GM21737 (cell line): ENCODE measurements at regions not wholly inside any gene's neighbourhood (a gene's known extent, or its start where the extent isn't known, plus 50 kb on each side); places are given as distances from the start of the nearest gene placed in this dataset.

ENCODE experiments used
- ATAC-seq: cut with Tn5 transposase; IDR thresholded peaks from one replicate; pipeline ENCODE4 v1.9.1; 2021; ENCODE audit warnings: mild to moderate bottlenecking, moderate library complexity; ENCODE audit not compliant: unreplicated experiment

DNA sequence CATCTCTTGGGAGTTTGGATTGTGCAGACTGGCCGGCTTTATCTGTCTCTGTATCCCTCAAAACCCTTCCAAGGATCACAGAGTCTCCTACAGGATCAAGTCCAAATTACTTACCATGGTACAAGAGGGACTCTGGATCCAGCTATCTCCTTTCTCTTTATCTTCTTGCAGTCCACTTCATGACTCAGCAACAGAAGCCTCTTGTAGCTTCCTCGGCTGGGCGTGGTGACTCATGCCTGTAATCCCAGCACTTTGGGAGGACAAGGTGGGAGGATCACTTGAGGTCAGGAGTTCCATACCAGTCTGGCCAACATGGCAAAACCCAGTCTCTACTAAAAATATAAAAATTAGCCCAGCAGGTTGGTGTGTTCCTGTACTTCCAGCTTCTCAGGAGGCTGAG lies 189.7 kb downstream of the BCAT1 start:
- ATAC-seq, result no peak

DNA sequence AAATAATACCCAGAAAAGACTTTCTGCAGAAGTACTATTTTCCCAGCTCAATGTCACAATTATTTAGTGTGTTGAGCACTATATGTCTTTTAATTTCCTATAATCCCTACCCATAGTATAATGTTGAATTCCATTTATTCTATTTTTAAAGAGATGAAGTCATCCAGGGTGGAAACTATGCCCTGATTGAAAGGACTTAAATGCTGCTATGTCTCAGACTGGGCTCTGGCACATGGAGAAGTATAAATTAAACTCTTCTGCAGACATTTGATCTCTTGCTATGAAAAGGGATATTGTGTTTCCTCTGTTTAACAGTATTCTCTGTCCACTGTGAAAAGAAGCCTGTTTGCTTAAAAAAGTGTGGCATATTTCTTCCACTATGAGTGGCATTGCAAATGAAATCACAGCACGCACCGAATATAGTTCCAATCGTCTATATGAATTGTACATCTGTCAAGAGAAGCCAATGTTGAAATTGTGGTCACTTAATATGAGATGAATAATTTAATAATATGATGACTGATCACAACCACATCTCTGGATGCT lies 192.3 kb downstream of the BCAT1 start:
- ATAC-seq, result no peak

DNA sequence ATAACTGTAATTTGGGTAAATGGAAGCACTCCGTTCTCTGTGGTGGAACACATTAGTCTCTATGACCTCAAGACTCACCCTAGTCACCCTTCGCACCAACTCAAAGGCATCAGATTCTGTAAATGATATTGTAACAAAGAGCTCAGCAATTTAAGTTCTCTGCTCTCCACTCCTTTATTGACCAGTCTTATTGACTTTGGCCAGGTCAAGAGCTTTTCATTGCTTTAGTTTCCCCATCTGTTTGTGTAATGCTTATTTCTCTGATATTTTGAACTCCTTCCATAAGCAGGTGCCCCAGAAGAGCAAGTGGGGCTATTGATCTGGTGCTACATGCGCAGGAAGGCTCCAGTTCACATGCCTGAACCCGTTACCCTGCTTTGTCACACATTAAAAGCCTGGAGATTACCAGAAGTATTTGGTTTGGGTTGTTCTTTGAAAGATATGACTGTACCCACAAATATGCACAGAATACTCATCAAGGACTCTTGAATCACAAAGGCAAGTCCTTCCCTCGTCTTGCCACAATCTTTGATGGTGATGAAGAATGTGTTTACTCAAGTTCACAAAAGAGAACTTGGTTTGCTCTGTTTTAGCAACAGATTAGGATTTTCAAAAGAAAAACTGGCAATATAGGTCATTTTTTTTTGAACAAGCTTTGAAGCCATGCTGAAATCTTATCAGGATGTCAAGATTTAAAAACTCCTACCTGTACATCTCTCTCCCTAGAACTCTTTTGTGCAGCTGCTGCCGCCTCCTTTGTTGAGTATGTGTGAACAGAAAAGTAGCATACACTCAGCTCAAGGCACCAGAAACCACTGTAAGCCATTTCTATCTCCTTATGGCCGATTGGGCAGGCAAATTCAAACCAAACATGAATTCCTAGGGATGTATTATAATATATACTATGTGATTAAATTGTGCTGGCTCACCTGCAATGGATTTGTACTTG lies 193.9 kb downstream of the BCAT1 start:
- ATAC-seq, result no peak

DNA sequence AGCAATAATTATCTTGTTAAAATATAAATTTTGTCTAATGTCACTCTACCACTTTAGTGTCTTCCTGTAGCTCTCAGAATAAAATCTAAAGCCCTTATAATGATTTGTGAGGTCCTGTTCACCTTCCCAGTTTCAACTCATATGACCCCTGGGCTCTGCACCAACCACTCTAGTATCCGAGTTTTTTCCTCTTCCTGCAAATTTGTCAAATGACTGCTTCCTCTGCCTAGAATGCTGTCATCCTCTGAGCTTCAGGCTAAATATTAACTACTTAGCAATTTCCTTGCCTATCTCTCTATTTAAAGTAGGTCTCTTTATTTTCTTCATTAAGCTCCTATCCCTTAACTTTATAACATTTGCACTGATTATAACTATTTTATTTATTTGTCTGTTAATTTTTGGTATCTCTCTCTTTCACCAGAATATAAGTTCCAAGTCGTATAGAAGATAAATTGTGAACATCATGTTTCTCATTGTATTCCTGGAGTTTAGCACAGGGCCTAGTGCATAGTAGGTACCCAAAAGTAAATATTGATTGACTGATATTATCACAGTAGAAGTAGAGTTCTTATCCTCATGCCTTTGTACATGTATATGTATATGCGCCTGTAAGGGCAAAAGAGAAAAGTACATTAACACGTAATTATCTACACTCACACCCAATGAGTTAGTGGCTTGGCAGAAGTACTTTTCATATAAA lies 196.0 kb downstream of the BCAT1 start:
- no peak for ATAC-seq

DNA sequence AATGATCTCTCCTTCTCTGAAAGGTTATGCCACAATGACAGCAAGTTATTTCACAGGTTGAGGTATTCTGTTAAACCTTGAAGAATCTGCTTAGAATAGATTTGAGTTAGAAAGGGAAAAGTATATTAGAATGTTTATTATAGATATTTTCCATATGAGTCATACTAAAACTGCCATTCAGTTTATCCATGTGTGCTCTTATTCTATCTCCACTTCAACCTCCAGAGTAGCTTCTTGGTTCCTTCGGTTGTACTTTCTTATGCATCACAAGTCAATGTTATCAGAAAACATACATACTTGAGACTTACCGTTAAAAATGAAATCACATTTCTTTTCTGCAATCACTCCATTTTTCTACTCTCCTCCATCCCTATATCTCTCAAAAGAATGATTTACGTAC lies 197.7 kb downstream of the BCAT1 start:
- ATAC-seq, result no peak

DNA sequence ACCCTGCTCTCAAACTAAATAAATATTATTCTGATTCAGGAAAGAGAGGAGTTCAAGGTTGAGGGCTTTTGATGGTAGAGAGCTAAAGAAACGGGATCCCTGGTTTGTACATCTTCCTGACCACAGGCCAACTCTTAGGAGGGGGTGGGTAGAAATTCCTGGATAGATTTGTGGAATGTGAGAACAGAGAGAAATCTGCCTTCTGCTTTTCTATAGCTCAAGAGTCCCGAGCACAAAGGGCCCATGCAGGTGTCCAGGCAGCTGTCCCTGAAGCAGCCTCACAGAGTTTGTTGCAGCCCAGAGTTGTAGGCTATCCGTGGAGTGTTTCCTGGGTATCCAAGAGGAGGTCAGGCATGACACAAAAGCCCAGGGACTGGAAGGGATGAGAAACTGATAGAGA lies 198.6 kb downstream of the BCAT1 start:
- no peak for ATAC-seq

DNA sequence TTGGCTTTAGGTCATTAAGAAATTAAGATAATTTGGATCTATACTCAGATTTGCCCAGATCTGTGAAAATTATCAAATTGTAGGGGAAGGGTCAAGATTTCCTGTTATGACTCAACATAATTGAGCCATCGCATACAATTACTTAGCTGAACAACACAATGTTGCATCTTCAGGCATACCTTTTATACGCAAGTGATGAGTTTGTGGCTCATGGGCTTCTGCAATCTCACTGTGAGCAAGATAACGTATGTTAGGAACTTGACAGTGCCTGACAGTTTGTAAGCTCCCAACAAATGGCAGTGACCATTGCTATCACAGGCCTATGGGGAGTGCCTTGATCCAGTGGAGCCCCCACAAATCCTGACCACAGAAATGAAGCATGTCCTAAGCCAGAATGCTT lies 199.7 kb downstream of the BCAT1 start:
- no peak for ATAC-seq

DNA sequence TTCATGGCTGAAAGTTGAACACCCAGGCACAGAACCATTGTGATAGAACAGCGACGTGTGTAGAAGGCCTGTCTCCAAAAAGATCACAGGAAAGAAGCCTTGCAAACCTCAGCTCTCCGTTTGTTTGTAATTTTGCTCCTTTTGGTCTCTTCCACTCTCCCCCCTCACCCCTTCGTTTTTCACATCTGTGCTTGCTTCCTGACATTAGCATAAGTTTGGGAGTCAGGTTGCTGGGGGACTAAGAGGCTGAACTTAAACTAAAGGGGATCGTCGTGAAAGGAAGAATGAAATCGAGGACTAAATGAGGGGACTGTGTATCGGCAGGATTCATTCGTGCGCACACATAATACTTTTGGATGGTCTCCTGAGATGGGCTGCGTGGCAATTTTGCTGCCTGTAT lies 200.6 kb downstream of the BCAT1 start:
- no peak for ATAC-seq

DNA sequence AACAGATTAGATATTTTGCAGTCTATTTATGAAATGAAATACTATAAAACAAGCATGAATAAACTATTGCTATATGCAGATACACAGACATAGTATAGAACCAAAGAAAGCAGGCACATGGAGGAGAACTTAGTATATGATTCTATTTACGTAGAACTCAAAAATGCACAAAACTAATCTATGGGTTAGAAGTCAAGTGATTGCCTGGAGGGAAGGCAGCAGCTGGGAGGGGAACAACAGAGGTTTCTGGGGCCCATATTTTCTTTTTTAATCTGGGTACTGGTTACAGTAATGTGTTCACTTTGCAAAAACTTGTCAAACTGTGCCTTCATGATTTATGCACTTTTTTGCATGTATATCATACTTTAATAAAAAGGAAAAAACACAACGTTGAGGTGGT lies 202.0 kb downstream of the BCAT1 start:
- no peak for ATAC-seq

DNA sequence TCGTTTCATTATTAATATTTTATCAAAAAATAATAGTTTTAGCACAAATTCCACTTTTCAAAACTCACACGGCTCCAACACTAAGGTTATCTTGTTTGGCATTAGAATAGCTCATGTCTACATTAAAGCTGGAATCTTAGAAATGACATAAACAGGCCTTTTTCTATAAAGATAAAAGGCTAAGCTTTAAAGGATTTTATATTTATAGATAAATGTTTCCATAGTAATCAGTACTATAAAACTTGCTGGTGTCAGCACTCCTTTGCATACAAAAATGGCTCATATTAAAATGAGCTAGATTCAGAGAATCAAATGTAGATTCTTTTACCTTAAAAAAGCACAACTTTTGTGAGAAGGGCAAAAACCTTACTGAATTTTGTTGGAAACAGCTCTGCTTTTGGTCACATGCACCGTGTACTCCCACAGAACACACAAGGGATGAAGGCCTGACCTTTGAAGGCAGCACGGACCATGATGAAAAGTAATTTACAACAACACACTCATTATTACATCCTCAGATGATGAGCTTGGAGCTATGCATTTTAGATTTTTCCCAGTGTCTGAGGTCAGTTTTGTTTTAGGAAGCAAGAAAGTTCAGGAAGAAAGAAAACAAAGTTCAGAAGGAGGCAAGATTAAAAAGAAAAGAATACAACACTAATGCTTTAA lies 202.8 kb downstream of the BCAT1 start:
- ATAC-seq, result no peak

DNA sequence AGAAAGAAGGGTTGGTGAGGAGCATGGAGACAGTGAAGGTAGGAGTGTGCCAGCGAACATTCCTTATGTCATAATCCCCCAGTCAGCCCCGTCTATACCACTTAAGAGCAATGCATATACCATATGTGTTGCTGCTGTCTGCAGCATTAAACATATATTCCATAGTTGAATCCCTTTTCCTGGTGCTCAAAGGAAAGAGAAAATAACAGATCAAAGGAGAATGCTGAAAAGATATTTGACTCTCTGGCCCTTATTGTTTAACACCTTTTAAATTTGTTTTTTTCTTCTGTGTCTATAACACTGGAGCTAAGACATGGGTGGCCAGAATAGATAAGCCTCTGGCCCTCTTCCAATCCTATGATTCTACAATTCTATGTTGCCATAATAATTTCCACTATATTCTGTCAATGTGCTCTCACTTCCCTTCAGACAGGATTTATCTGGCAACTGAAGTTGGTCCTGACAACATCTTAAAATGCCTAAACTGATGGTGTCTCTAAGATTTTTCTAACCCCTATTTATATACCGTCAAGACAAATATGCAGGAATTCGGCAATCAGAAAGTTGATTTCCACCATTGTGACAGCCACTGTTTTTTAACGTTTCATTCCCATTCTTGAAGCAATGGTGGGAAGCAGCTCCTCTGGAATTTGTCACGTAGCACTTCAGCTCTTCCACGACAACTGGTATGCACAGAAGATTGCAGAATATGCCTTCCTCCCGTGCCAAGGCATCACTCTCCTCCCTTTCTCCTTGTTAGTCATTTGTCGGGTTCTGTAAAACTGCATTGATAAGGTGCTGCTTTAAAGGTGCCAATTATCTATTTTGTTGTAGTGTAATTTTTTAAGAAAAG lies 204.7 kb downstream of the BCAT1 start:
- ATAC-seq, result no peak

DNA sequence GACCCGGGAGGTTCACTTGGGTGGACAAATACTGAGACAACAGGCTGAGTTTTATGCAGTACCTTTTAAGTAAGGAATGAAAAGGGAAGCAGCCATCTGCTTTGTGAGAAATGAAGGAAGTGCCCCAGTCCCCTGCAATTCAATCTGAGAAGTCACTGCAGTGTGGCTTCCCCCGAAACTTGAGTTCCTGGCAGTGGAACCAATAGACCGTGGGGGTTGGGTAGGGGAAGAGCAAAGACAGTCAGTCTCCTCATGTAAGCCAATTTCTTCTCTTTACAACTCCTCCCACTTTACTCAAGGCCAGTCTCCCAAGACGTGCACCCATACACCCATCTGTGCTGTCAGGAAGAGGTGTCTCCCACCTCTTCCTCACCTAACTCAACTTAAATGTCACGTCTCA lies 206.5 kb downstream of the BCAT1 start:
- ATAC-seq, result peak; percentile 79

DNA sequence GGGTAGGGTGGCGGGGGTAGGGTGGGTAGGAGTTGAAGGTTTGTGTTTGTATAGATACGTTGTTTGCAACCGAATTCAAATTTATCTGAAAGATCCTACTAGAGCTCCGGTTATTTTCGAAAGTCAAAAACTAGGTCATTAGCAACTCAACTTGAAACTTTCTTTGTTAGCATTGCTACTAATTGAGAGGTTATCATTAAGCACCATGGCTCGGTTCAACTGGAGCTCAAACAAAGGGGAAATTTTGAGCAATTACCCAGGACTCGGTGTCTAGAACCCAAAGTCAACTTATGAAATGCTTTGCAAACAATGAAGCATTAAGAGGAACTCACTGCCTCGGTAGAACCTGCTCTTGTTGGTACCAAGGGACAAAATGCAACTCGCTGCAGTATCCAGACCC lies 207.7 kb downstream of the BCAT1 start:
- ATAC-seq, result no peak

DNA sequence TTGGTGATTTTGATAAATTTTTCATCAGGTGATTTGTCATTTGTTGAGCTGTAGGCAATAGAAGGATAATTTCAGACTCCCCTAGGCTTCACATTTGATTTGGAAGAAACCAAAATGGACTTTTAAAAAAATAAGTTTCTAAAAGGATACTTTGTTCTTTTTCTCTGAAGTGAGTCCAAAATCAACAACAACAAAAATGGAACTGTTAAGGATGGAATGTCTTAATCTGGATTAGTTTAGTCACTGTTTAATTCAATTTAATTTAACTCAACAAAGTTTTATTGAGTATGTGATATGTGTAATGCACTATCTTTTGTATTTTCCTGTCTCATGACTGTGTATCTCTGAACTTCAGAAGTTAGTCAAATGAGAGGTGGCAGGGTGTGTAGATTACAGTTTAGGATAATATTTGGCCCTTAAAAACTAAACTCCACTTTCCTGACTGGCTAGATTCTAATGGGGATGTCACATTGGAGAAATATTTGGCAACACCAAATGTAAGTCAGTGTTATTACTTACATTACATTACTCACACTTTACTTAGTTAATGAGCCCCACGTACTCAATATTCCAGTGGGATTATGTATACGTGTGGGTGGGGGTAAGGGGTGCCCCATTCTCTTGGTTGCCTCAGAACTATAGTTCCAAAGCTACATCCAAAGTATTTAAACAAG lies 209.7 kb downstream of the BCAT1 start:
- no peak for ATAC-seq

DNA sequence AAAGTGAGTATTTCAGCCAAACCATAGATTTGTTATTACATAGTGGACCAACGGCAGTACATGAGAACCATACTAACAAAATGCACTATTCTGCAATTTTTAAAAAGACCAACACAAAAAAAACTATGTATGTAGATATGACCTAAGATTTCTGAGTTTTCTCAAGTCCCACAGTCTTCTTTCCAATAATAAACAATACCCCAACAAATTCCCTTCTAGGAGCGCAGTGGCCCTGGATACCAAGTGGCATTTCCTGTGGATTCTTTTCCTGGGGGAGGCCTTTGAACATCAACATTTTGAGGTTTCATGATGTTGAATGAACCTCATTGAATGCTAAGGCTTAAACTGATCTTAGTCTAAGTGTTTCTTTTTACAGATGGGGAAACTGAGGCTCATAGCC lies 210.5 kb downstream of the BCAT1 start:
- no peak for ATAC-seq

DNA sequence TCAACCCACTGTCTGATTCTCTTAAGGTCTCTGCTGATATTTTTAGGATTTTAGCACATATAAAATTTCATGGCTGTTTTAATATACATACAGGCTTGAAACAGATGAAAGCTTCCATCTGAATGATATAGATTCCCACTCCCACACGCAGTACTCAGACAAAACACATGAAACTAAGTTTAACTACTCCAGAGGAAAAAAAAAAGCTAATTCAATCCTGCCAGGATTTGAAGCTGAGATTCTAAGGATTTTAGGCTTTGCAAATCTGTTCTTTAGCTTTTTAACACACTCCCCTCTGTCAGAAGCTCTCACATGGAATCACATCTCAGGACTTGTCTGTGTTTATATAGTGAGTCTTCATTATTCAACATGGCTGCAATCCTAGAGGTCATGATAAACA lies 217.3 kb downstream of the BCAT1 start:
- ATAC-seq, result no peak

DNA sequence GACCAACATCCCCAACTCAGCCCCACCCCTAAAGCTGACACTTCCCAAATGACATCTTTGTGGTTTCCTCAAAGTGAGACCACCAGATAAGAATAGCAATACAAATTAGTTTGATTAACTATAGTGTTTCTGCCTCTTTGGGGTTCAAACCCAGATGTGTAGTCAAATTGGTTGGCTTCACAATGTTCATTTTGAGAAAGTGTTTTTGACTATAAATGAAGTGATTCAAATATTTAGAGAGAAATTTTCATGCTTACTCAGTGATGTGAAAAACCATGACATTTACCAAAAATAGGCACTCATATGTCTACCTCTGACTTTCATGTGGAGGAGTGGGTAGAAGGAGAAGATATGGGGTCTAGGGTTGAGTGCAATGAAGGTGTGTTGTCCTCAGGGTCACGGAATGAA lies 218.4 kb downstream of the BCAT1 start:
- no peak for ATAC-seq

DNA sequence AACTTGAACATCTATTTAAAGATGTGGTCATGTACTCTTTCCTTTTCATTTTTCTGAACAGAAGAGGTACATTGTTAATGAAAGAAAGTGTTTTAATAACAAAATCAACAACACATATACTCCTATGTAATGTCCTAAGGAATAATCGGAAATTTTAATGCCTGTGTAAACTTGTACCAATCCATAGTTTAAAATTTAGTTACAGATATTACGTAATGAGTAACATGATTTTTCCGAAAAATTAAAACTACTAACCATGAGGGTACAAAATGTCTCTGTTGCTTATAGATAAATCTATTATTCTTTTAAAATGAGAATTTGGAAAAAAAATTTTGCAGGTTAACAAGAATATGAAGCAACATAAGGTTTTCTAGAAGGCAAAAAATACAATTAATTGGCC lies 220.1 kb downstream of the BCAT1 start:
- ATAC-seq, result no peak

DNA sequence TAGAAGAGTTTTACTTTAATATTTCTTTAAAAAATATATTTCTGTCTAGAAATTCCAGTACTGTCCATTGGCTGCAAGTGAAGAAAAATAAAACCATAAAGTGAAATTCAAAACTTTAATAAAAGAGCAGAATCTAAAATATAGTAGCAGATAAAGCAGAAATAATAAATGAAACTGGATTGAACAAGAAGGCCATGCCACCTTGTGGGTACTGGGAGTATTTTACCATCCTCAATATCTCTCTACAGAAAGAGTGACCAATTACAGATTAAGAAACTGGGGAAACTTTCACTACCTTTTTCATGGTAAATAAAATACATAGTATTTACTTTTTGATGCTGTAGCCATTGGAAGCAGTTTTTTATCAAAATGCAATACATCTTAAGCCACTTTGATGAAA lies 220.5 kb downstream of the BCAT1 start:
- no peak for ATAC-seq

DNA sequence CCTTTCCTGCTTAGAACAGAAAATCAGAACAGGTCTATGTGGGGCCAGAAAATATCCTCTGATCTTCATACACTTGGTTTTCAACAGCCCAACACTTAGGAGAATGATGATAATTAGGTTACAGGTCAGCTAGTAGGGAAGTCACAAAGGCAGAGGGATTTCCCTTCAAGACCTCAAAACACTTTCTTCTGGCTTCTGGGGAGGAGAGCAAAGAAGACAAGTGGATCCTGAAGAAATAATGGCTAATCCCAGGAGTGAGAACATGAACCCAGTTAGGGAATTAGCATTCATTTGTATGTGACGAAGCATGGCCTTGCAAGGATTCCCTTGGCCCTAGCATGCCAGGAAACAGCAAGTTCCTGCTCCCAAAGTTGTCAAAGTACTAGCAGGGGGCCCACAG lies 223.3 kb downstream of the BCAT1 start:
- ATAC-seq, result no peak
